Thyroid gland (tissue), 4 donors: ENCODE measurements at regions not wholly inside any gene's neighbourhood (a gene's known extent, or its start where the extent isn't known, plus 50 kb on each side); places are given as distances from the start of the nearest gene placed in this dataset.

ENCODE experiments used
- POLR2A ChIP-seq, 2 donors: fragments of 450-650 bp; IDR thresholded peaks; one replicate each; pipeline ENCODE4 v1.6.1; 2017; ENCODE audit warnings: antibody characterized with exemption in 2 of 2, mild to moderate bottlenecking in 2 of 2, moderate library complexity in 1 of 2
- TF ChIP-seq, protein P1 (sequence below), 6 experiments: fragments of 200-600 bp in 3 of 6; fragments of 450-650 bp in 3 of 6; sonication (generic) in 3 of 6; IDR thresholded peaks; one replicate each; pipeline ENCODE4 v1.5.1; 2016 to 2019; ENCODE audit warnings: antibody characterized with exemption in 6 of 6, mild to moderate bottlenecking in 2 of 6, inconsistent platforms in 1 of 6, moderate library complexity in 1 of 6

DNA sequence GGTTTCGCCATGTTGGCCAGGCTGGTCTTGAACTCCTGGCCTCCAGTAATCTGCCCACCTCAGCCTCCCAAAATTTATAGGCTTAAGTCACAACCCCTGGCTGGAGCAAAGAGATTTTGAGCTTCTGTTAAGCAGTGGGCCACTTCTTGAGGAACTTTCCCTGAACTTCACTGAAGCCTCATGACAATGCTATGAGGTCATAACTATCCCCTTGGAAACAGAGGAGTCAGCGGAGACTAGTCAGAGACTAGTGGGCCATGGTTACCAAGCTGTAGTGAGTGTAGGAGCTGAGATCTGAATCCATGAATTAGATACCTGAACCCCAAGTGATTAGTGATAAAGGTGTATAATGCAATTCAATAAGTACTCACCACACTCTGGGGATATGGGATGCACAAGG lies 145.1 kb upstream of the MSX1 start:
- TF ChIP-seq POLR2A (IDR thresholded peaks at IDR 0.05) = no peak
- TF ChIP-seq, protein P1, sequence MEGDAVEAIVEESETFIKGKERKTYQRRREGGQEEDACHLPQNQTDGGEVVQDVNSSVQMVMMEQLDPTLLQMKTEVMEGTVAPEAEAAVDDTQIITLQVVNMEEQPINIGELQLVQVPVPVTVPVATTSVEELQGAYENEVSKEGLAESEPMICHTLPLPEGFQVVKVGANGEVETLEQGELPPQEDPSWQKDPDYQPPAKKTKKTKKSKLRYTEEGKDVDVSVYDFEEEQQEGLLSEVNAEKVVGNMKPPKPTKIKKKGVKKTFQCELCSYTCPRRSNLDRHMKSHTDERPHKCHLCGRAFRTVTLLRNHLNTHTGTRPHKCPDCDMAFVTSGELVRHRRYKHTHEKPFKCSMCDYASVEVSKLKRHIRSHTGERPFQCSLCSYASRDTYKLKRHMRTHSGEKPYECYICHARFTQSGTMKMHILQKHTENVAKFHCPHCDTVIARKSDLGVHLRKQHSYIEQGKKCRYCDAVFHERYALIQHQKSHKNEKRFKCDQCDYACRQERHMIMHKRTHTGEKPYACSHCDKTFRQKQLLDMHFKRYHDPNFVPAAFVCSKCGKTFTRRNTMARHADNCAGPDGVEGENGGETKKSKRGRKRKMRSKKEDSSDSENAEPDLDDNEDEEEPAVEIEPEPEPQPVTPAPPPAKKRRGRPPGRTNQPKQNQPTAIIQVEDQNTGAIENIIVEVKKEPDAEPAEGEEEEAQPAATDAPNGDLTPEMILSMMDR (IDR thresholded peaks at IDR 0.05) = no peak
